Inferior parietal cortex (tissue), 1 donor: ENCODE measurements at regions not wholly inside any gene's neighbourhood (a gene's known extent, or its start where the extent isn't known, plus 50 kb on each side); places are given as distances from the start of the nearest gene placed in this dataset.
A peak's percentile ranks its signal among the peaks of the same experiment; 100 is the strongest.
"Not testable (repeated sequence)": the region's sequence is repeated elsewhere in the genome, so short reads cannot be mapped to it uniquely, and the experiment has no call there.

Experiments
- DNase-seq: peaks from one replicate; pipeline ENCODE4 v3.0.0-alpha.2; 2016; ENCODE audit errors: extremely low spot score

DNA sequence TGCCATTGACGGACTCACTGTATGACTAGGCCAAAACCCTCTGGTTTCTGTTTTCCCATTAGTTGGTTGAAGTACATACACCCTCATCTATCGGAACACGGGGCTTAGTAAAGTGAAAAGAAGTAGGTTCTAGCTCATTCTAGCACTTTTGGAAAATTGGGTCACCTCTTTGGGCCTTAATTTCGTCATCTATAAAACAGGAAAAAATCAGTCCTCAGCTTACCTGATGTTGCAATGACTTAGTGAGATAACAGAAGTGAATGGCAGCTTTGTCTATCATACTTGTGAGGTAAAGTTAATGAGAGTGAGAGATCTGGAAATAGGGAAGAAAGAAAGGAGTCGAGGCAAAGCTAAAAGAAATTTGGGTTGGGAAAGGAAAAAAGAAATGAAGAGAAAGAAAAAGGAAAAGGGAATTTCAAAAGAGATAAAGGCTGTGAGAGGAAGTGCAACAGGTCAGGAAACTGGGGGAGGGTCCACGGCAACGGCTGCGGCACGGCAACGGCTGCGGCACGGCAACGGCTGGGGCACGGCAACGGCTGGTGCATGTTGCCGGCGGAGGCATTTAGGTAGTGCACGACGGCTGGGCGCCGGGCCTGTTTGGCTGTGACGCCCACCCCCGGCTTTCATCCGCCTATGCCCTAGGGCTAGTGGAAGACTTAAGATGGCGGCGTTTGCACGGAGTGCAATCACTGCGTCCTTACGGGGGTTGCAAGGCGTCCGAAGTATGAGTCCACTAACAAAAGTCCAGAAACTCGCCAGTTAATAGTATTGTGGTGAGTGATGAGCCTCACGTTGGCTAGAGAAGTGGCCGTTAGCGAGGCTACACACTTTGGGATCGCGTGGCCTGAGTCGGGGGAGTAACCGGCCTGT, 91.4 kb upstream of the XIST start:
- DNase-seq = peak; percentile 74

DNA sequence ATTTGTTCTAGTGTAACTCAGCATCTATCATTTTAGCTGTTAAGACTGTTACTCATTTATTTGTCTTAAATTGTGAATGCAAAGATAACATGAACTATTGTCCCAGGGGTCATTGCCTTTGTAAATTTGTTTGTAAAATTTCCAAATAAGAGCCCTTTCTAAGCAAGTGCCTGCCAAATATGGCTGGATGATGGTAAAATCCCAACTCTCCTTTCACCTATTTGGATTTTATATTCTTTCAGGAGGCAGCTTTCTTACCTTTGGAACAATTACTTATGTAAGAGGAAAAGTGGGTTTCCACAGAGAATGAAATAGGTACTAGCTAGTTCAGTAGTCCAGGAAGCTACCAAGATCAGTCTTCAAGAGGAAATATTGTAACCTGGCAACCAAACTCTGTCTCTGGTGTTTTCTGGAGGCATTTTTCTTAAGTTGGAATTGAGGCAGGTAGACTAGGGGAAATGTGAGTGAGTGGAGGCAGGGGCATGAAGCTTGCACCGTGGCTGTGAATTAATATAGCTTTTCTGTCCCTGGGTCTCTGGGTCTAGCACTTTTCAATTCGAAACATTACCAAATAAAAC, 88.5 kb upstream of the XIST start:
- no peak for DNase-seq

DNA sequence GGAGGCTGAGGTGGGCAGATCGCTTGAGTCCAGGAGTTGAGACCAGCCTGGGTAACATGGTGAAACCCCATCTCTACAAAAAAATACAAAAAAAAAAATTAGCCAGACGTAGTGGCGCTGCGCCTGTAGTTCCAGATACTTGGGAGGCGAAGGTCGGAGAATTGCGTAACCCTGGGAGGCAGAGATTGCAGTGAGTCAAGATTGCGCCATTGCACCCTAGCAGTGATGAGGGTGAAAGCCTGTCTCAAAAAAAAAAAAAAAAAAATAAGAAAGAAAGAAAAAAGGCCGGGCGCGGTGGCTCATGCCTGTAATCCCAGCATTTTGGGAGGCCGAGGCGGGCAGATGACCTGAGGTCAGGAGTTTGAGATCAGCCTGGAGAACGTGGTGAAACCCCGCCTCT, 85.3 kb upstream of the XIST start:
- DNase-seq = not testable (repeated sequence)

DNA sequence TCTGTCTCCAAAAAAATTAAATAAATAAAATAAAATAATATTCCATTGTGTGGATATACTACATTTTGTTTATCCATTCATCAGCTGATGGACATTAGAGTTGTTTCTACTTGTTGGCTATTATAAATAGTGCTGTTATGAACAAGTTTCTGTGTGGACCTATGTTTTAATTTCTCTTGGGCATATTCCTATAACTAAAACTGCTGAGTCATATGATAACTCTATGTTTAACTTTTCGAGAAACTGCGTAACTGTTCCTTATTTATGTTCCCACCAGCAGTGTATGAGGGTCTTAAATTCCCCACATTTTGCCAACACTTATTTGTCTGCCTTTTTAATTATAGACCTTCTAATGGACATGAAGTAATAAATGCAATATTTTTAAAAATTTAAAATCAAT, 80.0 kb upstream of the XIST start:
- no peak for DNase-seq

DNA sequence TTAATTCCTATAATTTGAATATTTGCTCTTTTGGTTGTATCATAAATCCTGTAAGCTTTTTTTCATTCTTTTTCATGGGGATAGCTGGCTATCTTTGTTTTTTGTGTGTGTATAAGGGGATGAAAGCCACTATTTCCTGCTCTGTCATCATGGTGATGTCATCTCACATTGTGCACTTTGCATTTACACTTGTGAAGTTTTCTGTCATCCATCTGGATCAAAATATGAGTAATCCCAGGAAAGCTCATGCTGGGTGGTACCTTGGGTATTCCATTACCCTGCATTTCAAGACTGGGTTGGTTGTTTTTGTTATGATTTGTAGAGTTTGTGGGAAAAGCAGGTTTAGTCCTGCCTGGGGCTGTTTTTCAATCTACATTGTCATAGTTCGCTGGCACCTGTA, 77.8 kb upstream of the XIST start:
- no peak for DNase-seq

DNA sequence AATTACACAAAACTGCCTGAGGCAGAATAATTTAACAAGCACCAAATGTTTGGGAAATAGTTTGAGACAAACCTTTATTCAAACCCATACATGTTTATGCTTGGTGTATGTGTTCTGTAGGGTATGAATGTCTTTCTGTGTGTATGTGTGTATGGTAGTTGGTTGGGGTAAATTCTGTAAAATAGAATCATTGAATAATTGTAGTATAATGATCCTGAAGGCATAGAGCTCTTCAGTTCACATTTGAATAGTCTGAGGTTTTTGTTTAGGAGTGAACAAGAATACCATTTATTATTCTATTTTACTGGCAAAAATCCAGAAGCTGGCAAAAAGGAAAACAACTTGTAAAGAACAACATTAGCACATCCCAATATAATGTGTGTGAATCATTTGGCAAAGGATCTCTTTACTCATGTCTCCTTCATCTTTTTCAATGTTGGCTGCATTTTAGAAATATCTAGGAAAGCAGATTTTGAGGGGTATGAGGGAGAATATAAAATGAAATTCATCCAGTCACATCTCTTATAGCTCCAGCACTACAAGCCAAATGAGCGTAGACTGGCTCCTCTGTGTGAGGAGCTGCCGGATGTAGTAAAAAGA, 70.4 kb upstream of the XIST start:
- DNase-seq = peak; percentile 2

DNA sequence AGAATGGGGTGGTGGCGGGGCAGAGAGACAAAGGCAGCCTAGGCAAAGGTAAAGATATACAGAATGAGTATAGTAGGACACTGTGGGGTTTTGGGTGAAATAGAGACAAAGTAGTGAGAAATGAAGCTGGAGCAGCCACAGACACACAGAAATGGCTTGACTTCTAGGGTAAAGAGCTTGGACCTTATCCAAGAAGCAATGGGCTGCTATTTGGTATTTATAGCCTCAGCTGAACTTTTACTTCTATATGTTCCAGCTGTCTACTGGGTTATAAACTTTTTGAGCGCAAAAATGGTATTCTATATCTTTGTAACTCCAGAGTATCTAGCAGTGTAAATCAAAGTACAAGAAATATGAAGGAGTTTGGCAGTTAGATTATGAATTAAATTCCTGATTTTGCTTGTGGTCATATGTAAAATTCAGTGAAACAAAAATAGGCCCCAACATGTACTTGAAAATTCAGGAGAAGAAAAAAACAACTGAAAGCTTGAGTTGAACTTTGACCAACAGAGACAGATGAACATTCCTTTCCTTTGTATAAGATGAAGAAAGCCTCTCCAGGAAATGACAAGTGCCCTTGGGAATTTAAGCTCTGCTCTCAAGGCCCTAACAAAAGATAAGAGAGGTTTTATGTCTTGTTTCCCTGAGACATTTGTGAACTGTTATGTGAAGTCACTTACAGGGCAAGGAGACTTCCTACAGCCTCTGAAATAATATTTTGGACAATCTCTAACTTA, 64.6 kb upstream of the XIST start:
- DNase-seq = no peak

DNA sequence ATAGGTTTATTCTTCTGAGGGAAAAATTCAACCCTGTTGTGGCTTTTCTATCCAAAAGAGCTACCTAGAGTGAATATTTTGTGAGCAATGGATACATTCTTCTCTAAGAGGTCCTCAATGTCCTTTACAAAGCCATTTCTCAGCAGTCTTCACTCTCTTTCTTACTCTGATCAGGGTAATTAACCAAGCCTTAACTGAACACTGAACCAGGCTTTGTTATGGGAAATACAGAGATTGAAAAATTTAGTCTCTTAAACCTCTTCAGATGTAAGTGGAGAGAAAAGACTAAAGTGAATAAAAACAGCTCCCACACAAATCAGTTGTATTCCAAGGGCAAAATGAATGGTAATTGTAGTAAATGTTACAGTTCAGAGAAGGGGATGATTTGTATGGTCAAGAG, 64.0 kb upstream of the XIST start:
- DNase-seq = no peak

DNA sequence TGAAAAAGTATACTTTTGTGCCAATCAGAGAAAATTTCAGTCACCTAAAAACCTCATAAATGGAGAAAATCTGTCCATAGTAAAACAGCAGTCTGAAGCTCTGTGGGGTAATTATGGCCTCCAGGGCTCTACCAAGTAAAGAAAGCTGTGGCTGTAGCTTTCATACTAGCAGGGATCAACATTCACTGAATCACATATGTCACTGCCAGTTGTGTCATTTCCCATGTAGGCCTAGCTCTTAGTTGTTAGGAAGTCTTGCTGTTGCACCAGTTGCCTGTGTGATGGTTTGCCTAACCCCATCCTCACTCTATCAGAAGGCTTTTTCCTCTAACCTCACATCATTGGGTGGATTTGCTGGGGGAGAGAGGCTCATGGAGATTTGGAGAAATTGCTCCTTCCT, 62.3 kb upstream of the XIST start:
- not testable (repeated sequence) for DNase-seq

DNA sequence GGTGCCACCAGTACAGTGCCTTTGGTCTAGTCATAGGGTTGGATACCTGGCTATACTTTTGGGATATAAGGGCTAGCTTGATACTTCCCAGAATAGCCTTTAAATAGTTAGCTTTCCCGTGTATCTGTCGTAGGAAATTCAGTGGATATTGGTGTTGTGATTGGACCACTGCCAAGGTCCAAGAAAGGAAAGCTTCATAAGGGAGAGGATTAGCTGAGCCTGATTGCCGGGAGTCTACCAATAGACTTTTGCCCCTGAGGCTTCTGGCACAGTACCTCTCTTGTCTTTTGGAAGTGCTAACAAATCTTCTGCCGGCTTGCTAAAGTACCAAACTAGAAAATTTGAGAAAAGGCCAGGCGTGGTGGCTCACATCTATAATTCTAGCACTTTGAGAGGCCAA, 61.1 kb upstream of the XIST start:
- no peak for DNase-seq

DNA sequence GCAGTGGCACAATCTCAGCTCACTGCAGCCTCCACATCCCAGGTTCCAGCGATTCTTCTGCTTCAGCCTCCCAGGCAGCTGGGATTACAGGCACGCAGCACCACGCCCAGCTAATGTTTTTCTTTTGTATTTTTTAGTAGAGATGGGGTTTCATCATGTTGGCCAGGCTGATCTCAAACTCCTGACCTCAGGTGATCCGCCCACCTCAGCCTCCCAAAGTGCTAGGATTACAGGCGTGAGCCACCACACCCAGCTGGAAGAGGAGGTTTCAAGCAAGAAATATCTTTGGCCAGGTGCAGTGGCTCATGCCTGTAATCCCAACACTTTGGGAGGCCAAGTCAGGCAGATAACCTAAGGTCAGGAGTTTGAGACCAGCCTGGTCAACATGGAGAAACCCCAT, 59.4 kb upstream of the XIST start:
- DNase-seq = not testable (repeated sequence)

DNA sequence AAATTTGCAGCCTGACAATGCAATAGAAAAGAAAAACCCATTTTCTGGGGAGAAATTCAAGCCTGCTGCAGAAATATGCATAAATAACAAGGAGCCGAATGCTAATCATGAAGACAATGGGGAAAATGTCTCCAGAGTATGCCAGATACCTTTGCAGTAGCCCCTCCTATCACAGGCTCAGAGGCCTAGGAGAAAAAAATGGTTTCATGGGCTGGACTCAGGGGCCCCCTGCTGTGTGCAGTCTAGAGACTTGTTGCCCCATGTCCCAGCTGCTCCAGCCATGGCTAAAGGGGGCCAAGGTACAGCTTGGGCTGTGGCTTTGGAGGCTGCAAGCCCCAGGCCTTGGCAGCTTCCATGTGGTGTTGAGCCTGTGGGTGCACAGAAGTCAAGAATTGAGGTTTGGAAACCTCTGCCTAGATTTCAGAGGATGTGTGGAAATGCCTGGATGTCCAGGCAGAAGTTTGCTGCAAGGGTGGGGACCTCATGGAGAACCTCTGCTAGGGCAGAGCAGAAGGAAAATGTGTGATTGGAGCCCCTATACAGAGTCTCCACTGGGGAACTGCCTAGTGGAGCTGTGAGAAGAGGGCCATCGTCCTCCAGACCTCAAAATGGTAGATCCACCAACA, 53.3 kb upstream of the XIST start:
- DNase-seq = not testable (repeated sequence)

DNA sequence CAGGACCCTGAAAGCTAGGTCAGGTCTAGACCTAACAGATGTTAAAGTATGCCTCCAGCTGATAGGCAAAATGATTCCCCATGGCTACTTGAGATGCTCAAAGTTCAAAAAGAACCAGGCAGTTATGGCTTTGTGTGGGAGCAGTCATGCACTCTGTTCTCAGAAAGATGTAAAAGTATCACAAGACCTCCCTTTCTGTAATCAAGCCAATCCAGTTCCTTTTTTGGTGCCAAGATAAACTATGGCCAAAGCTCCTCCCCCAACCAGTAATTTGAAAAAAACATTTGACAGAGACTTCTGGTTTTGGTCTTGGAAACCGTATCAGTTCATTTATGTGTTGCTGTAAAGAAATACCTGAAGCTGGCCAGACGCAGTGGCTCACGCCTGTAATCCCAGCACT, 51.4 kb upstream of the XIST start:
- DNase-seq = no peak
